ENCODE measurements at regions not wholly inside any gene's neighbourhood (a gene's known extent, or its start where the extent isn't known, plus 50 kb on each side); places are given as distances from the start of the nearest gene placed in this dataset.

DNA sequence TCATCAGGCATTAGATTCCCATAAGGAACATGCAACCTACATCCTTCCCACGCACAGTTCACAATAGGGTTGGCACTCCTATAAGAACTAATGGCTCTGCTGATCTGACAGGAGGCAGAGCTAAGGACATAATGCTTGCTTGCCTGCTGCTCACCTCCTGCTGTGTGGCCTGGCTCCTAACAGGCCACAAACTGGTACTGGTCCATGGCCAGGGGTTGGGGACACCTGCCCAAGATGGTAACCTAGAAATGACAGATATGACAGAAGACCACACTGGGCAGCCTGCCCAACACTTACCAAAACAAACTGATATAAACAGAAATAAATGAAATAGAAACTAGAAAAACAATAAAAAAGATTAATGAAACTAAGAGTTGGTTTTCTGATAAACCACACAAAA lies 325.6 kb downstream of the SEC23A start:
- Histone ChIP-seq H4K20me1 (ENCODE audit: low read depth) (no peaks in the 10 kb centered on the region), H3K4me3 (no peak overlapping the region), H3K9me3 (ENCODE audit: low read depth) (no peaks in the 10 kb centered on the region), H3K27me3 (no peaks in the 10 kb centered on the region), H3K36me3 (no peaks in the 10 kb centered on the region), H3K79me2 (ENCODE audit: low read depth) (no peaks in the 10 kb centered on the region), H3K9ac (no peak overlapping the region), H3K4me2 (no peak overlapping the region), H3F3A (ENCODE audit: low read depth) (no peaks in the 10 kb centered on the region), H3K4me1 (no peaks in the 10 kb centered on the region), H2AFZ (replicated peaks) (no peak overlapping the region), H3K27ac (no peak overlapping the region)
- Mint-ChIP-seq H3K27ac (no peak overlapping the region), H3K27me3 (ENCODE audit: insufficient read depth, low read depth) (no peaks in the 10 kb centered on the region), H3K4me3 (no peak overlapping the region), H3K36me3 (no peaks in the 10 kb centered on the region), H3K4me1 (no peaks in the 10 kb centered on the region), H3K9me3 (no peaks in the 10 kb centered on the region)
- DNase-seq (ENCODE audit: low spot score) = no peak
- TF ChIP-seq EZH2phosphoT487 (IDR thresholded peaks at IDR 0.05) = no peak
- TF ChIP-seq, protein P1, sequence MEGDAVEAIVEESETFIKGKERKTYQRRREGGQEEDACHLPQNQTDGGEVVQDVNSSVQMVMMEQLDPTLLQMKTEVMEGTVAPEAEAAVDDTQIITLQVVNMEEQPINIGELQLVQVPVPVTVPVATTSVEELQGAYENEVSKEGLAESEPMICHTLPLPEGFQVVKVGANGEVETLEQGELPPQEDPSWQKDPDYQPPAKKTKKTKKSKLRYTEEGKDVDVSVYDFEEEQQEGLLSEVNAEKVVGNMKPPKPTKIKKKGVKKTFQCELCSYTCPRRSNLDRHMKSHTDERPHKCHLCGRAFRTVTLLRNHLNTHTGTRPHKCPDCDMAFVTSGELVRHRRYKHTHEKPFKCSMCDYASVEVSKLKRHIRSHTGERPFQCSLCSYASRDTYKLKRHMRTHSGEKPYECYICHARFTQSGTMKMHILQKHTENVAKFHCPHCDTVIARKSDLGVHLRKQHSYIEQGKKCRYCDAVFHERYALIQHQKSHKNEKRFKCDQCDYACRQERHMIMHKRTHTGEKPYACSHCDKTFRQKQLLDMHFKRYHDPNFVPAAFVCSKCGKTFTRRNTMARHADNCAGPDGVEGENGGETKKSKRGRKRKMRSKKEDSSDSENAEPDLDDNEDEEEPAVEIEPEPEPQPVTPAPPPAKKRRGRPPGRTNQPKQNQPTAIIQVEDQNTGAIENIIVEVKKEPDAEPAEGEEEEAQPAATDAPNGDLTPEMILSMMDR (IDR thresholded peaks at IDR 0.05) = no peak
- TF ChIP-seq EZH2 (IDR thresholded peaks at IDR 0.05) = no peak

DNA sequence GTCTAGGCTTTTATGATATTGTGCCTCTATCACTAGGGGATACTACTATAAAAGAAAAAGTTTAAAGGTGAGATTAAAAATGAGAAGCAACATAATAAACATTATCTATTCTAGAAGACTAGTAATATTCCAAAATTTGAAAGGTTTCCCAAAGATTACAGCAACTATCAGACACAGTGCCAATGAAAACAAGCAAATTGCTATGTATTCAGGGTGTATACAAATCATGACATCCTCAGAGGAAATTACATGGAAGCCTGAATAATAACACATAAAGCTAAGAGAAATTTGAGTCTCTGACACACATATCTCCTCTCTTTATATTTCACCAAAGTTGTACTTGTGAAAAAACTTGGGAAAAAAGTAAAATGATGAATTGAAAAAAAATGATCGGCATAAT lies 327.0 kb downstream of the SEC23A start:
- Mint-ChIP-seq H3K27ac (no peak overlapping the region), H3K4me3 (no peak overlapping the region), H3K27me3 (ENCODE audit: insufficient read depth, low read depth) (no peaks in the 10 kb centered on the region), H3K4me1 (no peaks in the 10 kb centered on the region), H3K9me3 (no peaks in the 10 kb centered on the region), H3K36me3 (no peaks in the 10 kb centered on the region)
- Histone ChIP-seq H3K4me2 (no peak overlapping the region), H3K4me1 (no peaks in the 10 kb centered on the region), H3K27me3 (no peaks in the 10 kb centered on the region), H3K9me3 (ENCODE audit: low read depth) (no peaks in the 10 kb centered on the region), H3K9ac (no peak overlapping the region), H3K36me3 (no peaks in the 10 kb centered on the region), H3F3A (ENCODE audit: low read depth) (no peaks in the 10 kb centered on the region), H3K4me3 (no peak overlapping the region), H3K79me2 (ENCODE audit: low read depth) (no peaks in the 10 kb centered on the region), H3K27ac (no peak overlapping the region), H4K20me1 (ENCODE audit: low read depth) (no peaks in the 10 kb centered on the region), H2AFZ (replicated peaks) (no peak overlapping the region)
- no peak for TF ChIP-seq EZH2 (IDR thresholded peaks at IDR 0.05)
- DNase-seq (ENCODE audit: low spot score) = no peak

DNA sequence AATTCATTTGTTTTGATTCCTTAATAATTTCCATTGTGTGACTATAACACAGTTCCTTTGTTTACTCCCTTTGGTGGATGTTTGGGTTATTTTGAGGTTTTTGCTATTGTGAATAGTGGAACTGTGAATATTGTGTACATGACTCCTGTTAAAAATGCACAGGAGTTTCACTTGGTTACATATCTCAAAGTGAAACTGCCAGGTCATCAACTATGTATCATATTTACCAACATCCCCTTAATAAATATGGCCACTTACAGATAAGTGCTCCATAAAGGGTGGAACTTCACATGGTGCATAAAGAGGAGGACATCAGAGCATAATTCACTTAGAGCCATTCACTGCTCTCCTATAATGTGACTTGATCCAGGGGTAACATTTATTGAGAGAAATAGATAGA lies 328.9 kb downstream of the SEC23A start:
- H3K9ac ChIP-seq = no peak overlapping the region
- no peak overlapping the region for H3K4me3 Mint-ChIP-seq
- no peaks in the 10 kb centered on the region for H3K4me1 Mint-ChIP-seq
- H3K9me3 ChIP-seq (ENCODE audit: low read depth) = no peaks in the 10 kb centered on the region
- H3F3A ChIP-seq (ENCODE audit: low read depth) = no peaks in the 10 kb centered on the region
- TF ChIP-seq EZH2 (IDR thresholded peaks at IDR 0.05) (no peak), EZH2phosphoT487 (IDR thresholded peaks at IDR 0.05) (no peak)
- H3K9me3 Mint-ChIP-seq = no peaks in the 10 kb centered on the region
- H3K27ac Mint-ChIP-seq = no peak overlapping the region
- H3K27me3 ChIP-seq = no peaks in the 10 kb centered on the region
- H4K20me1 ChIP-seq (ENCODE audit: low read depth) = no peaks in the 10 kb centered on the region
- no peak overlapping the region for H2AFZ ChIP-seq (replicated peaks)
- DNase-seq (ENCODE audit: low spot score) = no peak
- H3K4me1 ChIP-seq = no peaks in the 10 kb centered on the region
- H3K79me2 ChIP-seq (ENCODE audit: low read depth) = no peaks in the 10 kb centered on the region
- no peak overlapping the region for H3K27ac ChIP-seq
- no peak overlapping the region for H3K4me2 ChIP-seq
- H3K4me3 ChIP-seq = no peak overlapping the region
- no peaks in the 10 kb centered on the region for H3K36me3 Mint-ChIP-seq
- H3K27me3 Mint-ChIP-seq (ENCODE audit: insufficient read depth, low read depth) = no peaks in the 10 kb centered on the region
- H3K36me3 ChIP-seq = no peaks in the 10 kb centered on the region

DNA sequence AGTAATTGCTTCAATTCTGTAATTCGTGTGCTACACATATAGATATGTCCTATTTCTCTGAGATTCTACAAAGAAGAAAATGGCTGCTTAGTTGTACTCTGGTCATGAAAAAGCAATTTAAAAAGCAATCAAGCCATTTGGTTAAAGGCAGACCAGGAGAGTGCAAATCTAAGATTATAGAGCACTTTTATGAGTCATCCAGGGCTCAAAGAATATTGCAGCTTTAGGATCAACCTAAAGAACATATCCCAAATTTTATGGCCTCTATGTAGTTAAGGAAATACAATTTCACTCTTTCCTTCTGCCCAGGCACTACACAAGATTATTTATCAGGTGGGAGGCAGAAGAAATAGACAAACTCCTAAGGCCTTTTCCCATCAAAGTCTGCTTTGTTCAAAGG lies 332.8 kb downstream of the SEC23A start:
- Histone ChIP-seq H4K20me1 (ENCODE audit: low read depth) (no peaks in the 10 kb centered on the region), H3K4me3 (no peak overlapping the region), H2AFZ (replicated peaks) (no peak overlapping the region), H3K36me3 (no peaks in the 10 kb centered on the region), H3K9me3 (ENCODE audit: low read depth) (no peaks in the 10 kb centered on the region), H3K4me2 (no peak overlapping the region), H3K27me3 (no peaks in the 10 kb centered on the region), H3K79me2 (ENCODE audit: low read depth) (no peaks in the 10 kb centered on the region), H3K4me1 (no peaks in the 10 kb centered on the region), H3K9ac (no peak overlapping the region), H3F3A (ENCODE audit: low read depth) (no peaks in the 10 kb centered on the region), H3K27ac (no peak overlapping the region)
- Mint-ChIP-seq H3K4me1 (no peaks in the 10 kb centered on the region), H3K27me3 (ENCODE audit: insufficient read depth, low read depth) (no peaks in the 10 kb centered on the region), H3K36me3 (no peaks in the 10 kb centered on the region), H3K9me3 (peaks cover 3% of the 10 kb centered on the region), H3K27ac (no peak overlapping the region), H3K4me3 (no peak overlapping the region)
- no peak for DNase-seq (ENCODE audit: low spot score)
- no peak for TF ChIP-seq EZH2phosphoT487 (IDR thresholded peaks at IDR 0.05)
- TF ChIP-seq, protein P1 (IDR thresholded peaks at IDR 0.05) = no peak
- TF ChIP-seq EZH2 (IDR thresholded peaks at IDR 0.05) = no peak

All from neural progenitor cell (in vitro differentiated cells).